Adrenal gland (tissue), 9 donors: ENCODE measurements at regions not wholly inside any gene's neighbourhood (a gene's known extent, or its start where the extent isn't known, plus 50 kb on each side); places are given as distances from the start of the nearest gene placed in this dataset.

Experiments
- DNase-seq, 7 donors: peaks; one replicate each; pipeline ENCODE4 v3.0.0-alpha.2; 2019 to 2020
- H3K27ac ChIP-seq, 5 donors: fragments of 200-600 bp; sonication (generic) in 4 of 5; 1 replicate in 3 of 5; 2 replicates in 2 of 5; pipeline versions ENCODE4 v1.5.1 to v1.8.0; 2016 to 2020; ENCODE audit warnings: mild to moderate bottlenecking in 1 of 5
- H3K27me3 ChIP-seq: fragments of 200-600 bp; 2 replicates; pipeline ENCODE4 v1.8.0; 2021
- H3K36me3 ChIP-seq, 2 donors: fragments of 200-600 bp; replicated peaks in 1 of 2; 1 replicate in 1 of 2; 2 replicates in 1 of 2; pipeline versions ENCODE4 v1.5.1 to v1.8.0; 2018 to 2022
- H3K4me1 ChIP-seq, 2 donors: fragments of 200-600 bp; replicated peaks in 1 of 2; 1 replicate in 1 of 2; 2 replicates in 1 of 2; pipeline versions ENCODE4 v1.5.1 to v1.8.0; 2018 to 2021
- H3K4me3 ChIP-seq, 4 donors: fragments of 200-600 bp; sonication (generic) in 3 of 4; one replicate each; pipeline ENCODE4 v1.5.1; 2016 to 2018
- H3K9me3 ChIP-seq, 3 donors: fragments of 200-600 bp; sonication (generic) in 1 of 3; replicated peaks in 1 of 3; 1 replicate in 2 of 3; 2 replicates in 1 of 3; pipeline versions ENCODE4 v1.5.1 to v1.8.0; 2016 to 2021
- CTCF ChIP-seq, 6 experiments: fragments of 450-650 bp in 4 of 6; fragments of 200-600 bp in 2 of 6; sonication (generic) in 1 of 6; IDR thresholded peaks; 1 replicate in 5 of 6; 2 replicates in 1 of 6; pipeline versions ENCODE4 v1.5.1 to v1.8.0; 2016 to 2021; ENCODE audit warnings: antibody characterized with exemption in 6 of 6, mild to moderate bottlenecking in 2 of 6, moderate library complexity in 1 of 6
- POLR2A ChIP-seq, 2 donors: fragments of 450-650 bp; IDR thresholded peaks; one replicate each; pipeline ENCODE4 v1.6.1; 2017; ENCODE audit warnings: antibody characterized with exemption in 2 of 2, mild to moderate bottlenecking in 2 of 2, moderate library complexity in 1 of 2
- WGBS, 4 donors: extraction: QIAGEN DNeasy Blood & Tissue Kit in 2 of 4; methylation state at CpG; one replicate each; pipeline versions ENCODE4 v1.1.5 to v1.1.7; 2013 to 2017; 5-methylcytosine and 5-hydroxymethylcytosine counted together
- intact Hi-C, 2 donors: fragments of 100-400 bp; cut with DNase I; formaldehyde crosslinking; loops; one replicate each; pipeline versions ENCODE4 v1.14.1 to v1.15.0; 2022 to 2023
- donor health status: healthy with polysubstance abuse.
- donor health status: Bipolar disorder and iron deficiency.
- donor health status: DM: yes; HTN: yes; CAD: no.
- donor health status: DM: no; HTN: no; CAD: no.
- donor health status: DM: no; HTN: no; CAD: no.

GRCh38 chr2:16939771-16940170, 274.1 kb upstream of the CYRIA start:
- no peaks in the 10 kb centered on the region for H3K9me3 ChIP-seq
- WGBS, 4 donors, result 63 to 78% (median 69%) methylated on average over 1 of the region's 1 CpG
- DNase-seq, result no peak
- H3K27ac ChIP-seq, result no peak overlapping the region
- no peaks in the 10 kb centered on the region for H3K4me1 ChIP-seq
- no peaks in the 10 kb centered on the region for H3K36me3 ChIP-seq
- H3K27me3 ChIP-seq, result no peaks in the 10 kb centered on the region
- intact Hi-C loops, result no loop called here
- no peak overlapping the region for H3K4me3 ChIP-seq
- TF ChIP-seq POLR2A (IDR thresholded peaks at IDR 0.05) (no peak), CTCF (IDR thresholded peaks at IDR 0.05) (no peak)

- no peak for DNase-seq
- Histone ChIP-seq H3K27me3 (no peaks in the 10 kb centered on the region), H3K4me1 (no peaks in the 10 kb centered on the region), H3K36me3 (no peaks in the 10 kb centered on the region), H3K4me3 (no peak overlapping the region), H3K27ac (no peak overlapping the region), H3K9me3 (no peaks in the 10 kb centered on the region)
- intact Hi-C loops, result no loop called here
- WGBS, 4 donors, result 57 to 67% (median 63%) methylated on average over 4 of the region's 4 CpGs
- TF ChIP-seq POLR2A (IDR thresholded peaks at IDR 0.05), result no peak
- TF ChIP-seq CTCF (IDR thresholded peaks at IDR 0.05), result no peak
These were observed 267.7 kb upstream of the CYRIA start for GRCh38 chr2:16933355-16933754.

GRCh38 chr2:16932826-16933225, 267.2 kb upstream of the CYRIA start:
- no peak overlapping the region for H3K27ac ChIP-seq
- no peaks in the 10 kb centered on the region for H3K4me1 ChIP-seq
- H3K9me3 ChIP-seq, result no peaks in the 10 kb centered on the region
- TF ChIP-seq CTCF (IDR thresholded peaks at IDR 0.05), result no peak
- no peak for TF ChIP-seq POLR2A (IDR thresholded peaks at IDR 0.05)
- no peak overlapping the region for H3K4me3 ChIP-seq
- H3K36me3 ChIP-seq, result no peaks in the 10 kb centered on the region
- intact Hi-C loops, result no loop called here
- WGBS, 4 donors, result 73 to 79% (median 77%) methylated on average over 3 of the region's 3 CpGs
- no peaks in the 10 kb centered on the region for H3K27me3 ChIP-seq
- DNase-seq, result no peak

- intact Hi-C loops, result no loop called here
- WGBS, 4 donors, result 65 to 76% (median 70%) methylated on average over 3 to 4 of the region's 4 CpGs
- Histone ChIP-seq H3K27me3 (no peaks in the 10 kb centered on the region), H3K27ac (no peak overlapping the region), H3K9me3 (no peaks in the 10 kb centered on the region), H3K36me3 (no peaks in the 10 kb centered on the region), H3K4me1 (no peaks in the 10 kb centered on the region), H3K4me3 (no peak overlapping the region)
- TF ChIP-seq POLR2A (IDR thresholded peaks at IDR 0.05), result no peak
- TF ChIP-seq CTCF (IDR thresholded peaks at IDR 0.05), result no peak
- DNase-seq, result no peak
These were observed 265.8 kb upstream of the CYRIA start for GRCh38 chr2:16931441-16931840.
